MG63 (cell line): ENCODE measurements at regions not wholly inside any gene's neighbourhood (a gene's known extent, or its start where the extent isn't known, plus 50 kb on each side); places are given as distances from the start of the nearest gene placed in this dataset.
A peak's percentile ranks its signal among the peaks of the same experiment; 100 is the strongest.

Experiments
- DNase-seq: peaks from one replicate; pipeline ENCODE4 v3.0.0-alpha.2; 2020
- H3K27me3 ChIP-seq: fragments of 250-450 bp; sonication (Bioruptor Pico); 2 replicates; pipeline ENCODE4 v1.5.1; 2020; ENCODE audit warnings: mild to moderate bottlenecking, moderate library complexity
- H3K36me3 ChIP-seq: fragments of 250-450 bp; sonication (Bioruptor Pico); 2 replicates; pipeline ENCODE4 v1.5.1; 2020; ENCODE audit warnings: mild to moderate bottlenecking, moderate library complexity
- H3K4me3 ChIP-seq: fragments of 250-450 bp; sonication (Bioruptor Pico); 2 replicates; pipeline ENCODE4 v1.5.1; 2020; ENCODE audit warnings: mild to moderate bottlenecking, moderate library complexity
- H3K9me3 ChIP-seq: fragments of 250-450 bp; sonication (Bioruptor Pico); 2 replicates; pipeline ENCODE4 v1.5.1; 2020; ENCODE audit warnings: mild to moderate bottlenecking, moderate library complexity

GRCh38 chr11:41982276-41982675 lies 522.8 kb upstream of the LRRC4C start:
- H3K9me3 ChIP-seq, result peaks cover 11% of the 10 kb centered on the region
- no peak for DNase-seq
- no peaks in the 10 kb centered on the region for H3K36me3 ChIP-seq
- H3K4me3 ChIP-seq, result no peak overlapping the region
- H3K27me3 ChIP-seq, result no peaks in the 10 kb centered on the region

- Histone ChIP-seq H3K27me3 (no peaks in the 10 kb centered on the region), H3K9me3 (peaks cover 11% of the 10 kb centered on the region), H3K4me3 (no peak overlapping the region), H3K36me3 (no peaks in the 10 kb centered on the region)
- no peak for DNase-seq
Measured at GRCh38 chr11:41982975-41983374, 523.5 kb upstream of the LRRC4C start.

- no peaks in the 10 kb centered on the region for H3K27me3 ChIP-seq
- peaks cover 9% of the 10 kb centered on the region for H3K9me3 ChIP-seq
- H3K36me3 ChIP-seq, result no peaks in the 10 kb centered on the region
- no peak for DNase-seq
- no peak overlapping the region for H3K4me3 ChIP-seq
Measured at GRCh38 chr11:41983475-41983874, 524.0 kb upstream of the LRRC4C start.

DNA sequence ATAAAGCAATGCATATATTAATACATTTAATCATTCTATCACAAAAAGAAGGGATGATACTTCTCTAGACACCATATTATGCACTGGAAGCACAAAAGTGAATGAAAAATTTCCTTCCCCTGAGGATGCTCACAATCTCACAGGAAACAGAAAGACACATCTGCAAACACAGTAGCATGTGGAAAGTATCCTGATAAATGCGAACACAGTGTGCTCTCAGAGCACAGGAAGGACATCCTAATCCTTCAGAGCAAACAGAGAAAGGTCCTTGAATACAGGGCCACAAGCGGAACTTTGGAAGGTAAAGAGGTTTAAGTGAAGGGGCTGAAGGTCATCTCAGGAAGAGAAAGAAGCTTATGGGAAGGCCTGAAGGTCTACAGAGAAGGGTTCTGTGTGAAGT lies 524.6 kb upstream of the LRRC4C start:
- peaks cover 6% of the 10 kb centered on the region; the same call in 1 of the 2 replicates for H3K9me3 ChIP-seq
- H3K27me3 ChIP-seq, result no peaks in the 10 kb centered on the region
- H3K4me3 ChIP-seq, result no peak overlapping the region
- no peak for DNase-seq
- H3K36me3 ChIP-seq, result no peaks in the 10 kb centered on the region

GRCh38 chr11:41985799-41986198 lies 526.3 kb upstream of the LRRC4C start:
- Histone ChIP-seq H3K27me3 (no peaks in the 10 kb centered on the region), H3K36me3 (no peaks in the 10 kb centered on the region), H3K9me3 (no peaks in the 10 kb centered on the region; the same call in 1 of the 2 replicates), H3K4me3 (no peak overlapping the region)
- peak; percentile 35 for DNase-seq

DNA sequence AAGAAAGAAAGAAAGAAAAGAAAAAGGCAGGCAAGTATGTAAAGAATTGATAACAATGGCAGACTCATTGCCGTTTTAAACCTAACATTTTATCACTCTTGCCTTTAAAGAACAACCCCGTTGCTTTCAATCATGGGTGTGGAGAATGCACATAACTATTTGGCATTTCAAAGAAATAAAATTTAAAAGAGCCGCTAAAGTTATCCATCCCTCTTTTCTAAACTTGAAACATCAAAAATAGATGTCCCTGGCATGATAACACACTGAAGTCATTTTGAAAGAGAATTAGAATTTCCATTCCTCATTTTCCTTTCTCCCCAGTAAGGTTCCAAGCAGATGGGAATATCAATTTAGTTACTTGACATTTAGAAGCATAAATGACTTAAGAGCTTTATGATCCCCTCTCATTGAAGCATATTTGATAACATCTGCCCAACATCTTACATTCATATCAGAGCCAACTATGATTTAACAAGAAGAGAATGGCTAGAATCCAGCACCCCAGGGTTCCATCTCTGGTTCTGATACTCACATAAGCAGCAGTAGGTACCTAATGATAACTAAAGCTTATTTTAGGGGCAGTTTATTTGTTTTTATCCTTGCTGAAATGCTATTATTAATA lies 529.6 kb upstream of the LRRC4C start:
- DNase-seq, result peak; percentile 28
- Histone ChIP-seq H3K4me3 (no peak overlapping the region), H3K27me3 (no peaks in the 10 kb centered on the region), H3K9me3 (no peaks in the 10 kb centered on the region), H3K36me3 (no peaks in the 10 kb centered on the region)

DNA sequence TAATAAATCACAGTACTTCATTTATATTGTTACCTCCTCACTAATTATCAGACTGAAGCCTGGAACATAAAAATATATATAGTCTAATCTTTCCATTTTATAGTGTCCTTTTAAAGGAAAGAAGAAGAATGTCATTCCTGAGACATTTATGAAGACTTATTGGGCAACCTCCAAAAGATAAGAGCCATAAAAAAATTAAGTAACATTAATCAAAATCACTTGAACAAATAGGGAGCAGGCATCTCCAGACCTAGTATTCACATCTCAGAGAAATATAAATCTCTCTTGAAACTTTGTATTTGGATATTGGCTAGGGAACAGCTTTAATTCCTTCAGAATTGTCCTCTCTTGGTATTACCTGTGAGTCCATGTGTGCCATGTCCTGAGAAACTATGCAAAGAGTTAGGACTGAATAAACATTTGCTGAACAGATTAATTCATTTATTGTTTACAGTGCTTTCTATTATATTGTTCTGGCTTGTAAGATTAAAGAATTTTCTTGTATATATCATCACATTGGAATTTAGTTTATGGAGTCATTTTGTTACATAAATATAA lies 530.5 kb upstream of the LRRC4C start:
- Histone ChIP-seq H3K27me3 (no peaks in the 10 kb centered on the region), H3K9me3 (no peaks in the 10 kb centered on the region), H3K36me3 (no peaks in the 10 kb centered on the region), H3K4me3 (no peak overlapping the region)
- no peak for DNase-seq

- no peaks in the 10 kb centered on the region for H3K36me3 ChIP-seq
- no peaks in the 10 kb centered on the region for H3K9me3 ChIP-seq
- DNase-seq, result no peak
- no peak overlapping the region for H3K4me3 ChIP-seq
- no peaks in the 10 kb centered on the region for H3K27me3 ChIP-seq
Measured at GRCh38 chr11:41996533-41996932, 537.1 kb upstream of the LRRC4C start.

- no peaks in the 10 kb centered on the region for H3K36me3 ChIP-seq
- H3K9me3 ChIP-seq, result no peaks in the 10 kb centered on the region
- DNase-seq, result no peak
- H3K27me3 ChIP-seq, result no peaks in the 10 kb centered on the region
- no peak overlapping the region for H3K4me3 ChIP-seq
Measured at GRCh38 chr11:41997844-41998401, 538.5 kb upstream of the LRRC4C start.

GRCh38 chr11:41999066-41999465 lies 539.6 kb upstream of the LRRC4C start:
- Histone ChIP-seq H3K36me3 (no peaks in the 10 kb centered on the region), H3K4me3 (no peak overlapping the region), H3K9me3 (no peaks in the 10 kb centered on the region), H3K27me3 (no peaks in the 10 kb centered on the region)
- no peak for DNase-seq

DNA sequence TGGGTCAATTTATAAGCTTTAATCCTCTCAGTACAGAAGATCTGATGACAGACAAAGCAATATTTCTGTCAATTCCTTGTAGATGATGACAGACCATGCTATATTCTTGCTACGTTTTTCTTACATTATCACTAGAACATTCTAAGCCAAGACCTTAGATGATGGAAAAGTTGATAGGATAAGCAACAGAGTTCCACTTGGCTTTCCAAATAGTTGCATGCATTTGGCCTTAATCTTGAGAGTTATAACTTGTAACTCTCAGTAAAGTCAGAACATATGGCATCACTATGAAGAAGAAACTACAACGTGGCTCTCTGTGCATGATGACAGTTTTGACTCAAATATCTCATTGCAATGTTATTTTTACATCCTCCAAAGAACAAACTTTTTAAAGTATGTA lies 544.3 kb upstream of the LRRC4C start:
- no peaks in the 10 kb centered on the region for H3K27me3 ChIP-seq
- H3K9me3 ChIP-seq, result no peaks in the 10 kb centered on the region
- H3K4me3 ChIP-seq, result no peak overlapping the region
- H3K36me3 ChIP-seq, result no peaks in the 10 kb centered on the region
- DNase-seq, result no peak

GRCh38 chr11:42006766-42007165 lies 547.3 kb upstream of the LRRC4C start:
- H3K9me3 ChIP-seq, result no peaks in the 10 kb centered on the region
- no peak for DNase-seq
- H3K36me3 ChIP-seq, result no peaks in the 10 kb centered on the region
- no peak overlapping the region for H3K4me3 ChIP-seq
- no peaks in the 10 kb centered on the region for H3K27me3 ChIP-seq

DNA sequence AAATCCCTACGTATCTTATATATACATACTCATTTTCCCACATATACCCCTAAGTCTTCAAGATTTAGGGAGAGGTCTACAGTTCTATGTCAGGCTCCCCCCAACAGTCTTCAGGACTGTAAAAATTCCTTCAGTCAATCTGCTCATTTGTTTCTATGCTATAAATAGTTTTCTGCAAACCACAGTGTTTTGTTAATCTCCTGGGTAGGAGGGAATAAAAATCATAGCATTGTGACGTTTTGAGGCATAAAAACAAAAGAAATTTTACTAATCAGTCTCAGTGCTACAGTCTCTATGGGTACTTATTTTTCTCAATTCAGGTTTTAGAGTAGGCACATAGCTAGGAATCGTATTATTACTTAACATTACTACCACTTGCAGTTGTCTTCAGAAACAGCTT lies 552.8 kb upstream of the LRRC4C start:
- H3K27me3 ChIP-seq, result no peaks in the 10 kb centered on the region
- no peak overlapping the region for H3K4me3 ChIP-seq
- H3K9me3 ChIP-seq, result no peaks in the 10 kb centered on the region
- no peaks in the 10 kb centered on the region for H3K36me3 ChIP-seq
- DNase-seq, result no peak

GRCh38 chr11:42013656-42014201 lies 554.3 kb upstream of the LRRC4C start:
- Histone ChIP-seq H3K9me3 (no peaks in the 10 kb centered on the region), H3K4me3 (no peak overlapping the region), H3K27me3 (no peaks in the 10 kb centered on the region), H3K36me3 (no peaks in the 10 kb centered on the region)
- DNase-seq, result no peak

DNA sequence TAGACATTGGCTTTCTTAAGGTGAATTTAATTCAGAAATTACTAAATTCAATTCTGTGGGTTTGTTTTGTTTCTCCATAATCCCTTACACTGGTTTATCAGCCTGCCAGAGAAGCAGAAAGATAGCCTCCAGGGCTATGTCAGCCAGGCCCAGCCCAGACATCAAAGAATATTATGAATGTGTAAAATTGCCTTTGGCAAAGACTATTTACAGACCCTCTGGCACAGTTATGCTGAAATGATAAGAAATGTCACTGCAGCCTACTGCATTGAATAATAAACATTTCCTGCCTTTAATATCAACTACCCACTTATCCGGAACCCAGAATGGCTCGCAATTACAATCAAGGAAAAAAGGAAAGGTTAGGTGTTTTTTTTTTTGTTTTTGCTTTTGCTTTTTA lies 562.5 kb upstream of the LRRC4C start:
- H3K27me3 ChIP-seq, result no peaks in the 10 kb centered on the region
- no peak overlapping the region for H3K4me3 ChIP-seq
- no peak for DNase-seq
- no peaks in the 10 kb centered on the region for H3K36me3 ChIP-seq
- H3K9me3 ChIP-seq, result no peaks in the 10 kb centered on the region

- H3K9me3 ChIP-seq, result no peaks in the 10 kb centered on the region
- DNase-seq, result no peak
- H3K4me3 ChIP-seq, result no peak overlapping the region
- H3K36me3 ChIP-seq, result no peaks in the 10 kb centered on the region
- no peaks in the 10 kb centered on the region for H3K27me3 ChIP-seq
Measured at GRCh38 chr11:42023267-42023666, 563.8 kb upstream of the LRRC4C start.

- DNase-seq, result no peak
- H3K4me3 ChIP-seq, result no peak overlapping the region
- H3K9me3 ChIP-seq, result no peaks in the 10 kb centered on the region
- H3K36me3 ChIP-seq, result no peaks in the 10 kb centered on the region
- no peaks in the 10 kb centered on the region for H3K27me3 ChIP-seq
Measured at GRCh38 chr11:42025121-42025803, 565.8 kb upstream of the LRRC4C start.
